ENCODE measurements at regions not wholly inside any gene's neighbourhood (a gene's known extent, or its start where the extent isn't known, plus 50 kb on each side); places are given as distances from the start of the nearest gene placed in this dataset.

DNA sequence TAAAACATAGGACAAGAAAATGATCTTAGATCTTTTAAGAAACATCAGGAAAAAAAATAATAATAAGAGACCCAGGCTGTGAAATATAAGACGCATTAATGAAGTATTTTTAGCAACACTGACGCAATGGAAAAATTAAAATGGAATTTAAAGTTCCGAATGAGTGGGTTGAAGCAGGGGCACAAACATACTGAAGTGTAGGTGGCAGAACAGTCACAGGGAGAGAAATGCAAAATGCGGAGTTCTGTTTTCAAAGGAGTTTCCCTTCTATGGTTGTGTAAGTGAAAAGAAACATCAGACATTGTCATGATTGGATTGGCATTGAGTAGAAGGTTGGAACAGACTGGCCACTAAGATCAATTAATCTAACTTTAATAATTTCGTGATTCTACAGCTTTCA, 159.8 kb downstream of the CYSLTR2 start:
- TF ChIP-seq, protein P1, sequence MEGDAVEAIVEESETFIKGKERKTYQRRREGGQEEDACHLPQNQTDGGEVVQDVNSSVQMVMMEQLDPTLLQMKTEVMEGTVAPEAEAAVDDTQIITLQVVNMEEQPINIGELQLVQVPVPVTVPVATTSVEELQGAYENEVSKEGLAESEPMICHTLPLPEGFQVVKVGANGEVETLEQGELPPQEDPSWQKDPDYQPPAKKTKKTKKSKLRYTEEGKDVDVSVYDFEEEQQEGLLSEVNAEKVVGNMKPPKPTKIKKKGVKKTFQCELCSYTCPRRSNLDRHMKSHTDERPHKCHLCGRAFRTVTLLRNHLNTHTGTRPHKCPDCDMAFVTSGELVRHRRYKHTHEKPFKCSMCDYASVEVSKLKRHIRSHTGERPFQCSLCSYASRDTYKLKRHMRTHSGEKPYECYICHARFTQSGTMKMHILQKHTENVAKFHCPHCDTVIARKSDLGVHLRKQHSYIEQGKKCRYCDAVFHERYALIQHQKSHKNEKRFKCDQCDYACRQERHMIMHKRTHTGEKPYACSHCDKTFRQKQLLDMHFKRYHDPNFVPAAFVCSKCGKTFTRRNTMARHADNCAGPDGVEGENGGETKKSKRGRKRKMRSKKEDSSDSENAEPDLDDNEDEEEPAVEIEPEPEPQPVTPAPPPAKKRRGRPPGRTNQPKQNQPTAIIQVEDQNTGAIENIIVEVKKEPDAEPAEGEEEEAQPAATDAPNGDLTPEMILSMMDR (IDR thresholded peaks at IDR 0.05), result no peak
- no peak for TF ChIP-seq GABPA (IDR thresholded peaks at IDR 0.05; ENCODE audit: low read depth)
